Activated gamma-delta T cell (primary cell): ENCODE measurements at regions not wholly inside any gene's neighbourhood (a gene's known extent, or its start where the extent isn't known, plus 50 kb on each side); places are given as distances from the start of the nearest gene placed in this dataset.

Source experiments
- DNase-seq: peaks from one replicate; lab custom pipeline; 2025; lab: John Stamatoyannopoulos, UW

GRCh38 chr22:48522271-48522670, 1305.4 kb downstream of the BRD1 start:
- no peak for DNase-seq

GRCh38 chr22:48520884-48521588, 1306.6 kb downstream of the BRD1 start:
- DNase-seq, result no peak

GRCh38 chr22:48520207-48520606, 1307.5 kb downstream of the BRD1 start:
- no peak for DNase-seq

GRCh38 chr22:48517039-48518030, 1310.3 kb downstream of the BRD1 start:
- DNase-seq, result no peak

- DNase-seq, result no peak
Measured at GRCh38 chr22:48516571-48516970, 1311.1 kb downstream of the BRD1 start.

GRCh38 chr22:48515571-48516200, 1312.0 kb downstream of the BRD1 start:
- DNase-seq, result no peak

GRCh38 chr22:48513929-48514328, 1313.7 kb downstream of the BRD1 start:
- no peak for DNase-seq

- no peak for DNase-seq
Measured at GRCh38 chr22:48513446-48513845, 1314.2 kb downstream of the BRD1 start.

- no peak for DNase-seq
Measured at GRCh38 chr22:48511781-48512327, 1315.8 kb downstream of the BRD1 start.

GRCh38 chr22:48511211-48511610, 1316.5 kb downstream of the BRD1 start:
- no peak for DNase-seq

GRCh38 chr22:48510599-48510998, 1317.1 kb downstream of the BRD1 start:
- no peak for DNase-seq

- no peak for DNase-seq
Measured at GRCh38 chr22:48507595-48508350, 1319.9 kb downstream of the BRD1 start.

GRCh38 chr22:48507171-48507570, 1320.5 kb downstream of the BRD1 start:
- DNase-seq, result no peak

GRCh38 chr22:48506506-48507145, 1321.0 kb downstream of the BRD1 start:
- no peak for DNase-seq

- no peak for DNase-seq
Measured at GRCh38 chr22:48505891-48506290, 1321.8 kb downstream of the BRD1 start.

GRCh38 chr22:48504519-48505140, 1323.0 kb downstream of the BRD1 start:
- DNase-seq, result no peak

- no peak for DNase-seq
Measured at GRCh38 chr22:48503876-48504275, 1323.8 kb downstream of the BRD1 start.

- no peak for DNase-seq
Measured at GRCh38 chr22:48503035-48503625, 1324.5 kb downstream of the BRD1 start.

GRCh38 chr22:48501231-48501750, 1326.4 kb downstream of the BRD1 start:
- DNase-seq, result no peak
